Gastrocnemius medialis (tissue), 4 donors: ENCODE measurements at regions not wholly inside any gene's neighbourhood (a gene's known extent, or its start where the extent isn't known, plus 50 kb on each side); places are given as distances from the start of the nearest gene placed in this dataset.

Experiments used
- ATAC-seq, 2 donors: fragments of 150-250 bp; one replicate each; pipeline ENCODE4 v1.9.1; 2016
- DNase-seq, 2 donors: peaks; one replicate each; pipeline ENCODE4 v3.0.0-alpha.2; 2019
- H3K27ac ChIP-seq, 4 donors: fragments of 200-600 bp; sonication (generic); 1 replicate in 1 of 4; 2 replicates in 3 of 4; pipeline ENCODE4 v1.5.1; 2016 to 2018; ENCODE audit warnings: mild to moderate bottlenecking in 2 of 4, moderate library complexity in 1 of 4
- H3K27me3 ChIP-seq, 3 donors: fragments of 200-600 bp; sonication (generic) in 2 of 3; 1 replicate in 1 of 3; 2 replicates in 2 of 3; pipeline versions ENCODE4 v1.5.1 to v1.6.0; 2016 to 2019; ENCODE audit warnings: mild to moderate bottlenecking in 1 of 3, moderate library complexity in 1 of 3
- H3K36me3 ChIP-seq, 2 donors: fragments of 200-600 bp; sonication (generic) in 1 of 2; one replicate each; pipeline ENCODE4 v1.5.1; 2017 to 2018
- H3K4me1 ChIP-seq, 2 donors: fragments of 200-600 bp; sonication (generic) in 1 of 2; one replicate each; pipeline ENCODE4 v1.5.1; 2016 to 2017; ENCODE audit warnings: mild to moderate bottlenecking in 2 of 2
- H3K4me3 ChIP-seq, 4 donors: fragments of 200-600 bp; sonication (generic) in 3 of 4; 1 replicate in 1 of 4; 2 replicates in 3 of 4; pipeline ENCODE4 v1.5.1; 2016 to 2019; ENCODE audit warnings: mild to moderate bottlenecking in 2 of 4
- H3K9me3 ChIP-seq, 3 donors: fragments of 200-600 bp; sonication (generic) in 2 of 3; 1 replicate in 1 of 3; 2 replicates in 2 of 3; pipeline ENCODE4 v1.5.1; 2016 to 2019
- POLR2A ChIP-seq, 2 donors: fragments of 450-650 bp; IDR thresholded peaks; one replicate each; pipeline ENCODE4 v1.6.1; 2017; ENCODE audit warnings: antibody characterized with exemption in 2 of 2, mild to moderate bottlenecking in 2 of 2, moderate library complexity in 2 of 2
- in situ Hi-C, 4 donors: fragments of 200-750 bp; cut with MboI; loops; one replicate each; pipeline versions ENCODE4 v1.15.0 to v1.8.0; 2017; ENCODE audit warnings: low sequenced_read_pairs in 4 of 4
- intact Hi-C: fragments of 100-400 bp; cut with DNase I; formaldehyde crosslinking; loops from one replicate; pipeline ENCODE4 v1.15.1; 2023; ENCODE audit warnings: low total_unique reads
- TF ChIP-seq, protein P1 (sequence below), 5 experiments: fragments of 450-650 bp in 3 of 5; fragments of 200-600 bp in 2 of 5; sonication (generic) in 2 of 5; IDR thresholded peaks in 4 of 5; conservative IDR thresholded peaks in 1 of 5; 1 replicate in 4 of 5; 2 replicates in 1 of 5; pipeline ENCODE4 v1.5.1; 2016 to 2019; ENCODE audit warnings: antibody characterized with exemption in 5 of 5, mild to moderate bottlenecking in 3 of 5, moderate library complexity in 3 of 5

DNA sequence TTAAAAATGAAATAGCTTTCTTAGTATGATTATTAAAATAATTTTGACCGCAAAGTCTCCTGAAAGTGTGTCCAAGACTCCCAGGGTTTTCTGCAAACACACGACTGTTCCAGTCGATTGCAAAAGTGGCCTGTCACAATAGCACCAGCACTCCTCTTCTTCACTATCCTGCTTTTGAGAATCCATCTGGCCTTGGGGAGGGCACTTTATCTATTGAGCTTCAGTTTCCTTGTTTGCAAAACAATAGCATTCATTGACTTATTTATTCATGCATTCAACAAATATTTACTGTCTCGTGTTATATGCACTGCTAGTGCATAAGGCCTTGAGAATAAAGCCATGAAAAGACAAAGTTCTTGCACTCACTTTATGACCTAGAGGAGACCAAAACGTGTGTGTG, 96.2 kb upstream of the NTM start:
- H3K4me1 ChIP-seq = no peaks in the 10 kb centered on the region
- H3K9me3 ChIP-seq = no peaks in the 10 kb centered on the region
- in situ Hi-C loops (no loop called here), intact Hi-C loops (no loop called here)
- DNase-seq = no peak
- no peak overlapping the region for H3K27ac ChIP-seq
- no peaks in the 10 kb centered on the region for H3K36me3 ChIP-seq
- no peak overlapping the region for H3K4me3 ChIP-seq
- no peak for ATAC-seq
- H3K27me3 ChIP-seq = no peaks in the 10 kb centered on the region
- no peak for TF ChIP-seq POLR2A (IDR thresholded peaks at IDR 0.05)
- TF ChIP-seq, protein P1, sequence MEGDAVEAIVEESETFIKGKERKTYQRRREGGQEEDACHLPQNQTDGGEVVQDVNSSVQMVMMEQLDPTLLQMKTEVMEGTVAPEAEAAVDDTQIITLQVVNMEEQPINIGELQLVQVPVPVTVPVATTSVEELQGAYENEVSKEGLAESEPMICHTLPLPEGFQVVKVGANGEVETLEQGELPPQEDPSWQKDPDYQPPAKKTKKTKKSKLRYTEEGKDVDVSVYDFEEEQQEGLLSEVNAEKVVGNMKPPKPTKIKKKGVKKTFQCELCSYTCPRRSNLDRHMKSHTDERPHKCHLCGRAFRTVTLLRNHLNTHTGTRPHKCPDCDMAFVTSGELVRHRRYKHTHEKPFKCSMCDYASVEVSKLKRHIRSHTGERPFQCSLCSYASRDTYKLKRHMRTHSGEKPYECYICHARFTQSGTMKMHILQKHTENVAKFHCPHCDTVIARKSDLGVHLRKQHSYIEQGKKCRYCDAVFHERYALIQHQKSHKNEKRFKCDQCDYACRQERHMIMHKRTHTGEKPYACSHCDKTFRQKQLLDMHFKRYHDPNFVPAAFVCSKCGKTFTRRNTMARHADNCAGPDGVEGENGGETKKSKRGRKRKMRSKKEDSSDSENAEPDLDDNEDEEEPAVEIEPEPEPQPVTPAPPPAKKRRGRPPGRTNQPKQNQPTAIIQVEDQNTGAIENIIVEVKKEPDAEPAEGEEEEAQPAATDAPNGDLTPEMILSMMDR (IDR thresholded peaks at IDR 0.05 in 4 of 5, conservative IDR thresholded peaks at IDR 0.05 in 1 of 5) = no peak

DNA sequence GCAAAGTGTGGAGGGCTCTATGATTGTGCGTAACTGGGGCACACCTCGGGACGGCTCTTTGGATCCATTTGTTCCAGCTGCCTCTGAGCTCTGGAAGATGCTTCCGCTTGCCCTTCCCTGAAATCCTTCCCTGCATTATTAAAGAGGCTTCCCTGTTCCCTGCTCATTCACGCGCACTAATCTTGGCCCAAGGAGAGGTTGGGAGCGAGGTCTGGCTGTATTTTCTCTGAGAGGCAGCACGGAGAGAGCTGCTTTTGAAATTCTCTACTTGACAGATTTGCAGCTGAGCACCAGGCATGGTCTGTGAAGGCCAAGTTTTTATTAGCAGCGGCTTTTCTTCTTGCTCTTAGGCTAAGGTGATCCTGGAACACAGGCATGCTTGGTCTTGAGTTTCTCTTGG, 94.8 kb upstream of the NTM start:
- DNase-seq (no peak), ATAC-seq (no peak)
- in situ Hi-C loops = no loop called here
- intact Hi-C loops = no loop called here
- Histone ChIP-seq H3K27ac (no peak overlapping the region), H3K9me3 (no peaks in the 10 kb centered on the region), H3K27me3 (no peaks in the 10 kb centered on the region), H3K4me1 (no peaks in the 10 kb centered on the region), H3K36me3 (no peaks in the 10 kb centered on the region), H3K4me3 (no peak overlapping the region)
- TF ChIP-seq POLR2A (IDR thresholded peaks at IDR 0.05) = no peak
- TF ChIP-seq, protein P1 (IDR thresholded peaks at IDR 0.05 in 4 of 5, conservative IDR thresholded peaks at IDR 0.05 in 1 of 5) = no peak

DNA sequence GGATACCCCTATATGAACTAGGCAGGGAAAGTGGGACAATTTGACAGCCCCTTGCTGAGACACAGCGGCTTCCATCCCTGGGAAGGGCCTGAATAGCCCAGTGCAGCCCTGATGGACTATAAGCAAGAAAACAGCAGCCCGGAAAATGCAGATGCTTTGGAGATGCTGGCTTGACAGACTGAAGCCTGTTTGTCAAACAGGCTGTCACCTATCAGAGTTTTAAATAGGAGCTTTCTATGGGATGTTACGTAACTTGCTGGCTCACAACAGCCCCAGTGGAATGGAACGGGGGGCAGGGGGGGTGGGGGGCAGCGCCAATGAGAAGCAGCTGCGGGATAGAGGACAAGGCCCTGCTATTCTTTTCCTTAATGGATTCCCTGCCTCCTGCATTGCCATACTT, 91.9 kb upstream of the NTM start:
- in situ Hi-C loops = no loop called here
- no peak for ATAC-seq
- intact Hi-C loops = no loop called here

DNA sequence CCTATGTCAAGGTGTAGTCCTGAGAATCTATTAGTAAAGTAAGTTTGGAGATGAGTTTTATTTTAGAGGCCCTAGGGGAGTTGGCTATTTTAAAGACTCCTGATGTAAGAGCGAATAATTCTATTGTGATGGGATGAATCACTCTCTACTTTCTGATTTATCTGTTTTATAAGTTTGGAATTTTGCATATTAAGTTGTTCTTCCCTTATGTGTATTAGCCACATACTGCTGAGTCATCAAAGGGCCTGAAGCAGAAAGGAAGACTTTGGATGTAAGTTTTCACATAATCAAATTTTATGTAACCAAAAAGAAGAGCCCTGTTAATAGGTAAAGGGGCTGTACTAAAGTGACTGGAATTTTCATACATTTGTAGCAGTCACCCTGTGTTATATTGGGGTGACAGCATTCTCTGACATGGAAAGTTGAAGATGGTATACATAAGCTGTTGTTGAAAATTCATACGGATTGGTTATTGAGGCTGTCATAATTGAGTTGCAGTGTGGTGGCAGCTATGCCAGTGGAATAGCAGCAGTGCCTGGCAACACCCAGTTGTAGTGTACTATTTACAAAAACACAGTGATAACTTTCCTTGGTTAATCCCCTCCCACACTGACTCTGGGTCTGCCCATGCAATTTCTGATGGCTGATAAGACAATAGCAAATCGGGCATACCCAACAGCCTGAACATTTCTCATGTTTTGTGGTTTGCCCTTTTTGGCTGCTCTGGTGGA, 90.6 kb upstream of the NTM start:
- no peak overlapping the region for H3K27ac ChIP-seq
- DNase-seq (no peak), ATAC-seq (no peak)
- no peaks in the 10 kb centered on the region for H3K27me3 ChIP-seq
- H3K9me3 ChIP-seq = no peaks in the 10 kb centered on the region
- no peaks in the 10 kb centered on the region for H3K36me3 ChIP-seq
- intact Hi-C loops (no loop called here), in situ Hi-C loops (no loop called here)
- TF ChIP-seq, protein P1 (IDR thresholded peaks at IDR 0.05 in 4 of 5, conservative IDR thresholded peaks at IDR 0.05 in 1 of 5) = no peak
- TF ChIP-seq POLR2A (IDR thresholded peaks at IDR 0.05) = no peak
- H3K4me1 ChIP-seq = no peaks in the 10 kb centered on the region
- no peak overlapping the region for H3K4me3 ChIP-seq

More for the DNA sequence above, 91.9 kb upstream of the NTM start:
- H3K9me3 ChIP-seq = no peaks in the 10 kb centered on the region
- H3K4me1 ChIP-seq = no peaks in the 10 kb centered on the region
- H3K27ac ChIP-seq = no peak overlapping the region
- no peaks in the 10 kb centered on the region for H3K36me3 ChIP-seq
- no peak for DNase-seq
- H3K4me3 ChIP-seq = no peak overlapping the region
- TF ChIP-seq, protein P1 (IDR thresholded peaks at IDR 0.05 in 4 of 5, conservative IDR thresholded peaks at IDR 0.05 in 1 of 5) = no peak
- TF ChIP-seq POLR2A (IDR thresholded peaks at IDR 0.05) = no peak
- no peaks in the 10 kb centered on the region for H3K27me3 ChIP-seq

DNA sequence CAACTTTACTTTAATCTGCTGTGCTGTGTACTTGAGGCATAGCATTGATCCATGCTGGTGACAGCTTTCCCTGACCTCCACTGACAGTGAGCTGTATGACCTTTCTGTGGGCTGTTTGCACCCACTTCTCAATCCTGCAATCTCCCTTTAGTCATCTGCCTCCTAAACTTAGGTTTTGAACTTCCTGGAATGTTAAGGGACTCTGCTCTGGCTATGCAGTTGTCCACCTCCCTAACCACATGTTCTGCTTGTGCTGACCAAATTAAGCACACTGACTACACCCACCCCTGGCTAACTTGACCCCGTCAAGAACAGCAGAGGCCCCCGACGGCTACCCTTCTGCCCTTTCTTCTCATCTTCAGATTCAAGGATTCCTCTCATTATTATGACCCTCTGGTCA, 89.1 kb upstream of the NTM start:
- Histone ChIP-seq H3K27me3 (no peaks in the 10 kb centered on the region), H3K4me3 (no peak overlapping the region), H3K27ac (no peak overlapping the region), H3K36me3 (no peaks in the 10 kb centered on the region), H3K9me3 (no peaks in the 10 kb centered on the region), H3K4me1 (no peaks in the 10 kb centered on the region)
- ATAC-seq = no peak
- TF ChIP-seq, protein P1 (IDR thresholded peaks at IDR 0.05 in 4 of 5, conservative IDR thresholded peaks at IDR 0.05 in 1 of 5) = no peak
- TF ChIP-seq POLR2A (IDR thresholded peaks at IDR 0.05) = no peak
- no peak for DNase-seq
- intact Hi-C loops (no loop called here), in situ Hi-C loops (no loop called here)
